ENCODE measurements at regions not wholly inside any gene's neighbourhood (a gene's known extent, or its start where the extent isn't known, plus 50 kb on each side); places are given as distances from the start of the nearest gene placed in this dataset.

DNA sequence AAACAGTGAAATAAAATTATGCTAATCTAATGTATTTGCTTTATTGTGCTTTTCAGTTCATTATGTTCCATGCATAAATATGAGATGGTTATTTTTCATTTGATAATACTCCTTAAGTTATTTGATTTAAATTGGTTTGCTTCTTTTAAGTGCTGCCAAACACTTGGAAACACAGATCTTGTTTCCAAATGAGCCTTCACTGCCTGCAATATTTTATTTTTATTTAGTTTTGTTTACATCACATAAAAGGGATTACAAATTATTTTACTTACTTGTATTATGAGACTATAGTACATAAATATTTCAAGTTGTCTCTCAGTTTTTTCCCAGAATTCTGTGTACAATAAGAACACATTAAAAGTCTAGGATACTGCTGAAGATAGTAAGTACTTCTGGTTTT, 1662.4 kb upstream of the B3GALT2 start:
- no peak overlapping the region for H3K9ac ChIP-seq (ENCODE audit: control insufficient read depth, insufficient read depth, low read length)
- DNase-seq (ENCODE audit: low read depth, low spot score) (no peak), ATAC-seq (no peak), FAIRE-seq (no peak)
- H3K79me2 ChIP-seq (ENCODE audit: control insufficient read depth, insufficient read depth, low read length) = no peaks in the 10 kb centered on the region
- H3K36me3 ChIP-seq (ENCODE audit: control insufficient read depth in 2 of 2, insufficient read depth in 2 of 2, low read length in 1 of 2) = no peaks in the 10 kb centered on the region
- H3K4me2 ChIP-seq (ENCODE audit: control insufficient read depth, insufficient read depth) = no peak overlapping the region
- ChIA-PET SMC1A (ENCODE audit: uncharacterized antibody, unreplicated experiment) (no interaction called here), RAD21 (ENCODE audit: unreplicated experiment) (no interaction called here), CTCF (no interaction called here), POLR2A (no interaction called here)
- no peaks in the 10 kb centered on the region for H3K27me3 ChIP-seq (replicated peaks in 1 of 2; ENCODE audit: control insufficient read depth in 2 of 2, insufficient read depth in 2 of 2, low read length in 1 of 2)
- H2AFZ ChIP-seq (ENCODE audit: control insufficient read depth, low read depth, low read length) = no peak overlapping the region
- in situ Hi-C loops (cut with MboI) (no loop called here), intact Hi-C loops (cut with micrococcal nuclease; ENCODE audit: unreplicated experiment) (no loop called here)
- no TSS peak for BruUV-seq (replicated peaks)
- H3K4me1 ChIP-seq (ENCODE audit: control insufficient read depth, insufficient read depth, low read length) = no peaks in the 10 kb centered on the region
- H3K4me3 ChIP-seq = no peak overlapping the region
- H3K27ac ChIP-seq (ENCODE audit: control insufficient read depth, insufficient read depth) = no peak overlapping the region
- no peaks in the 10 kb centered on the region for H4K20me1 ChIP-seq (ENCODE audit: control insufficient read depth, insufficient read depth)
- H3K9me3 ChIP-seq (replicated peaks; ENCODE audit: control insufficient read depth, insufficient read depth, low read length) = no peaks in the 10 kb centered on the region
- TF ChIP-seq NR2C1 (IDR thresholded peaks at IDR 0.05) (no peak), JUND (IDR thresholded peaks at IDR 0.05; ENCODE audit: low read depth, low read length) (no peak), ZNF217 (IDR thresholded peaks at IDR 0.05) (no peak), TAF1 (IDR thresholded peaks at IDR 0.05; ENCODE audit: borderline replicate concordance, low read depth, low read length) (no peak), SMARCA5 (IDR thresholded peaks at IDR 0.05) (no peak), ZNF592 (IDR thresholded peaks at IDR 0.05) (no peak), ASH2L (IDR thresholded peaks at IDR 0.05; ENCODE audit: borderline replicate concordance, low read depth) (no peak), IRF4 (IDR thresholded peaks at IDR 0.05; ENCODE audit: low read depth, low read length) (no peak), KLF5 (IDR thresholded peaks at IDR 0.05; ENCODE audit: partially characterized antibody) (no peak), GATAD2B (conservative IDR thresholded peaks at IDR 0.05; ENCODE audit: low read depth) (no peak), NRF1 (conservative IDR thresholded peaks at IDR 0.05; ENCODE audit: low read depth, low read length) (no peak), POLR2AphosphoS5 (IDR thresholded peaks at IDR 0.05; ENCODE audit: low read length) (no peak), CEBPB (IDR thresholded peaks at IDR 0.05; ENCODE audit: borderline replicate concordance in 1 of 2, low read depth in 2 of 2, low read length in 2 of 2) (no peak), NFYA (IDR thresholded peaks at IDR 0.05; ENCODE audit: borderline replicate concordance, low read depth, low read length) (no peak), BMI1 (IDR thresholded peaks at IDR 0.05; ENCODE audit: borderline replicate concordance) (no peak), NR2F1 (conservative IDR thresholded peaks at IDR 0.05) (no peak), ZNF24 (IDR thresholded peaks at IDR 0.05) (no peak)
- TF ChIP-seq, protein P1, sequence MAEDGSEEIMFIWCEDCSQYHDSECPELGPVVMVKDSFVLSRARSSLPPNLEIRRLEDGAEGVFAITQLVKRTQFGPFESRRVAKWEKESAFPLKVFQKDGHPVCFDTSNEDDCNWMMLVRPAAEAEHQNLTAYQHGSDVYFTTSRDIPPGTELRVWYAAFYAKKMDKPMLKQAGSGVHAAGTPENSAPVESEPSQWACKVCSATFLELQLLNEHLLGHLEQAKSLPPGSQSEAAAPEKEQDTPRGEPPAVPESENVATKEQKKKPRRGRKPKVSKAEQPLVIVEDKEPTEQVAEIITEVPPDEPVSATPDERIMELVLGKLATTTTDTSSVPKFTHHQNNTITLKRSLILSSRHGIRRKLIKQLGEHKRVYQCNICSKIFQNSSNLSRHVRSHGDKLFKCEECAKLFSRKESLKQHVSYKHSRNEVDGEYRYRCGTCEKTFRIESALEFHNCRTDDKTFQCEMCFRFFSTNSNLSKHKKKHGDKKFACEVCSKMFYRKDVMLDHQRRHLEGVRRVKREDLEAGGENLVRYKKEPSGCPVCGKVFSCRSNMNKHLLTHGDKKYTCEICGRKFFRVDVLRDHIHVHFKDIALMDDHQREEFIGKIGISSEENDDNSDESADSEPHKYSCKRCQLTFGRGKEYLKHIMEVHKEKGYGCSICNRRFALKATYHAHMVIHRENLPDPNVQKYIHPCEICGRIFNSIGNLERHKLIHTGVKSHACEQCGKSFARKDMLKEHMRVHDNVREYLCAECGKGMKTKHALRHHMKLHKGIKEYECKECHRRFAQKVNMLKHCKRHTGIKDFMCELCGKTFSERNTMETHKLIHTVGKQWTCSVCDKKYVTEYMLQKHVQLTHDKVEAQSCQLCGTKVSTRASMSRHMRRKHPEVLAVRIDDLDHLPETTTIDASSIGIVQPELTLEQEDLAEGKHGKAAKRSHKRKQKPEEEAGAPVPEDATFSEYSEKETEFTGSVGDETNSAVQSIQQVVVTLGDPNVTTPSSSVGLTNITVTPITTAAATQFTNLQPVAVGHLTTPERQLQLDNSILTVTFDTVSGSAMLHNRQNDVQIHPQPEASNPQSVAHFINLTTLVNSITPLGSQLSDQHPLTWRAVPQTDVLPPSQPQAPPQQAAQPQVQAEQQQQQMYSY (CRISPR knock-in tag; IDR thresholded peaks at IDR 0.05) = no peak
